HFFc6 (cell line): ENCODE measurements at regions not wholly inside any gene's neighbourhood (a gene's known extent, or its start where the extent isn't known, plus 50 kb on each side); places are given as distances from the start of the nearest gene placed in this dataset.

Experiments
- DNase-seq: peaks from one replicate; pipeline ENCODE4 v3.0.0-alpha.2; 2018
- H3K27ac Mint-ChIP-seq: 2 replicates; pipeline ENCODE4 v1.8.0; 2020; ENCODE audit warnings: mild to moderate bottlenecking, mixed read lengths
- H3K27me3 Mint-ChIP-seq: 2 replicates; pipeline ENCODE4 v1.8.0; 2021; ENCODE audit warnings: mild to moderate bottlenecking, moderate library complexity, mixed read lengths; ENCODE audit not compliant: insufficient read depth
- H3K36me3 Mint-ChIP-seq: 2 replicates; pipeline ENCODE4 v1.8.0; 2021; ENCODE audit warnings: low read depth, mixed read lengths
- H3K4me1 Mint-ChIP-seq: 2 replicates; pipeline ENCODE4 v1.8.0; 2020; ENCODE audit warnings: low read depth, mixed read lengths
- H3K4me3 Mint-ChIP-seq: 2 replicates; pipeline ENCODE4 v1.8.0; 2020; ENCODE audit warnings: mild to moderate bottlenecking, moderate library complexity, mixed read lengths
- H3K9me3 Mint-ChIP-seq: 2 replicates; pipeline ENCODE4 v1.8.0; 2020; ENCODE audit warnings: mild to moderate bottlenecking, mixed read lengths
- CTCF ChIP-seq: fragments of 200-600 bp; sonication (generic); IDR thresholded peaks from 2 replicates; pipeline ENCODE4 v1.5.0; 2021; ENCODE audit warnings: antibody characterized with exemption, mild to moderate bottlenecking

- no peaks in the 10 kb centered on the region for H3K9me3 Mint-ChIP-seq
- no peak for DNase-seq
- no peak for TF ChIP-seq CTCF
- no peaks in the 10 kb centered on the region for H3K4me1 Mint-ChIP-seq
- H3K4me3 Mint-ChIP-seq = no peak overlapping the region
- no peak overlapping the region for H3K27ac Mint-ChIP-seq
- H3K36me3 Mint-ChIP-seq = no peaks in the 10 kb centered on the region
- H3K27me3 Mint-ChIP-seq = peaks cover 6% of the 10 kb centered on the region
Observed at GRCh38 chr5:167553511-167553910, 737.9 kb upstream of the WWC1 start.

- Mint-ChIP-seq H3K4me3 (no peak overlapping the region), H3K9me3 (no peaks in the 10 kb centered on the region), H3K27me3 (peaks cover 7% of the 10 kb centered on the region), H3K27ac (no peak overlapping the region), H3K36me3 (no peaks in the 10 kb centered on the region), H3K4me1 (no peaks in the 10 kb centered on the region)
- DNase-seq = no peak
- no peak for TF ChIP-seq CTCF
Observed at GRCh38 chr5:167554564-167555290, 736.7 kb upstream of the WWC1 start.

DNA sequence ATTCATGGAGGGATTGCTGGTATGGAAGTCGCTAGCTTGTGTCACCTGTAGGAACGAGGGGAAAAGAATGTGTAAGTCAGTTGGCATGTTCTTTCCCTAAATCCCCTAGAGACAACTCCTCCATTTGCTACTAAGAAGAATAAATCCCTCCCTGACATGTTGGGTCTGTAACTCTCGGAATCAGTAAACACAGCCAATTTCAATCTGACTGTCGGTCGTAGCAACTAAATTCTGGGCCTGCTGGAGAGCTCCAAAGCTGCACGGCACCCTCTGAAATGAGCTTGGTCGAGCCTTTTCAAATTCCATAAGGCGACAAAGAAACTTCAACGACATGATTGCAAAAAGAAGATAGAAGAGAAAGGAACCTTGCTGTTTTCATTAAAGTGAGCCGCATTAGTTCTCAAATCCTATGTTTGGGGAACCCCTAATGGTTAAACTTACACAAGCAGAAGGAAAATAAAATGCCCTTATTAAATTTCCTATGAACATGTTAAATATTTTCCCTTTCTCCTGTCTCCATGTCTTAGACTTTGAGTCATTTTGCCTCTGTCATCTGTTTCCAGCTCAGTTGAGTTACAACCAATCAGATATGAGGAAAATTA, 735.8 kb upstream of the WWC1 start:
- DNase-seq = no peak
- no peak for TF ChIP-seq CTCF
- peak overlapping the region; percentile 29; the same call in 1 of the 2 replicates for H3K4me3 Mint-ChIP-seq
- no peaks in the 10 kb centered on the region for H3K36me3 Mint-ChIP-seq
- H3K9me3 Mint-ChIP-seq = no peaks in the 10 kb centered on the region
- H3K27ac Mint-ChIP-seq = no peak overlapping the region
- H3K4me1 Mint-ChIP-seq = no peaks in the 10 kb centered on the region
- H3K27me3 Mint-ChIP-seq = peaks cover 7% of the 10 kb centered on the region

DNA sequence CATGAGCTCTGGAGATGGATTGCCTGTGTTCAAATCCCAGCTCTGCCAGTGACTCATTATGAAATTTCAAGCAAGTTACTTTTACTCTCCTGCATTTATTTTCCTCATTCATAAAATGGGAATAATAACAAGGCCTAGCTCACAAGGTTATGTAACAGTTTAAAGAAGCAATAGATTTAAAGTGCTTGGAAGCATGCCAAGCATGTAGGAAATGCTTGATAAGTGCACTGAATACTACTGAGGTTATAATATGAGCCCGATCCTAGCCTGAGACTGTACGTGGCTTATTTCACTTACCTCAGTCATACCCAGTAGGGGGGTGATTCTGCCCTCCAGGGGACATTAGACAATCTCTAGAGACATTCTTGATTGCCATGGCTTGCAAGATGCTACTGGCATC, 734.1 kb upstream of the WWC1 start:
- Mint-ChIP-seq H3K27ac (no peak overlapping the region), H3K36me3 (no peaks in the 10 kb centered on the region), H3K9me3 (no peaks in the 10 kb centered on the region), H3K4me3 (no peak overlapping the region), H3K4me1 (no peaks in the 10 kb centered on the region), H3K27me3 (peaks cover 13% of the 10 kb centered on the region)
- TF ChIP-seq CTCF = no peak
- no peak for DNase-seq

DNA sequence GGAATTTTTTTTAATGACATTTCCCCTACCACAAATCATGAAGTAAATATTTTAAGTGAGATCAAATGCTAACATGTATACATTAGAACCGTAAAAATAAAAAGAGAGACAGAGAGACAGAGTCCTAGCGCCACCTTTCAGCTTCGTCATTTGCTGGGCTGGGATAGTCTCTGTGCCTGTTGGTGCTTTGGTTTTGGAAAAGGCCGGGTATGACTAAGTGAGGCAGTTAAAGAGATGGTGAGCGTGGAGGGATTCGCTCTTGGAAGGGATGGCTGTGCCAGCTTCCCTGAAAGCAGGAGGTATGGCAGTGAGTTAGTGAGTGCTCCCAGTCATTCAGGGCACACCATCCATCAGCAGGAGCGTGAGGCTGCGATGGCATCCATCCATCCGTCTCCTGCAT, 729.6 kb upstream of the WWC1 start:
- H3K27ac Mint-ChIP-seq = no peak overlapping the region
- H3K4me3 Mint-ChIP-seq = no peak overlapping the region
- no peaks in the 10 kb centered on the region for H3K9me3 Mint-ChIP-seq
- no peak for DNase-seq
- no peak for TF ChIP-seq CTCF
- H3K4me1 Mint-ChIP-seq = no peaks in the 10 kb centered on the region
- no peaks in the 10 kb centered on the region for H3K36me3 Mint-ChIP-seq
- H3K27me3 Mint-ChIP-seq = peaks cover 14% of the 10 kb centered on the region
